ENCODE measurements at regions not wholly inside any gene's neighbourhood (a gene's known extent, or its start where the extent isn't known, plus 50 kb on each side); places are given as distances from the start of the nearest gene placed in this dataset.

GRCh38 chr1:29635501-29636263, 399.4 kb downstream of the PTPRU start:
- Histone ChIP-seq H3K27me3 (no peaks in the 10 kb centered on the region), H3K27ac (no peak overlapping the region), H3K4me3 (replicated peaks in 1 of 3) (no peak overlapping the region), H3K4me1 (no peaks in the 10 kb centered on the region), H3K9me3 (no peaks in the 10 kb centered on the region), H3K36me3 (no peaks in the 10 kb centered on the region)
- intact Hi-C loops (cut with DNase I): no loop called here
- TF ChIP-seq CTCF (IDR thresholded peaks at IDR 0.05) (no peak), POLR2A (IDR thresholded peaks at IDR 0.05) (no peak)
- WGBS, 2 donors: 85 to 91% methylated on average over 9 to 10 of the region's 10 CpGs
- DNase-seq: no peak

- Histone ChIP-seq H3K9me3 (no peaks in the 10 kb centered on the region), H3K4me3 (replicated peaks in 1 of 3) (no peak overlapping the region), H3K4me1 (no peaks in the 10 kb centered on the region), H3K27ac (no peak overlapping the region), H3K27me3 (no peaks in the 10 kb centered on the region), H3K36me3 (no peaks in the 10 kb centered on the region)
- no peak for DNase-seq
- 87% methylated on average over 7 of the region's 7 CpGs for WGBS, 2 donors
- intact Hi-C loops (cut with DNase I): no loop called here
- TF ChIP-seq CTCF (IDR thresholded peaks at IDR 0.05): no peak
- TF ChIP-seq POLR2A (IDR thresholded peaks at IDR 0.05): no peak
Observed at GRCh38 chr1:29634746-29635335, 398.5 kb downstream of the PTPRU start.

GRCh38 chr1:29634324-29634723, 398.0 kb downstream of the PTPRU start:
- TF ChIP-seq CTCF (IDR thresholded peaks at IDR 0.05) (no peak), POLR2A (IDR thresholded peaks at IDR 0.05) (no peak)
- H3K4me3 ChIP-seq (replicated peaks in 1 of 3): no peak overlapping the region
- H3K36me3 ChIP-seq: no peaks in the 10 kb centered on the region
- no peak overlapping the region for H3K27ac ChIP-seq
- WGBS, 2 donors: 61 to 72% methylated on average over 5 of the region's 5 CpGs
- no peaks in the 10 kb centered on the region for H3K9me3 ChIP-seq
- intact Hi-C loops (cut with DNase I): no loop called here
- H3K27me3 ChIP-seq: no peaks in the 10 kb centered on the region
- no peaks in the 10 kb centered on the region for H3K4me1 ChIP-seq
- DNase-seq: no peak

GRCh38 chr1:29633771-29634170, 397.4 kb downstream of the PTPRU start:
- H3K27ac ChIP-seq: no peak overlapping the region
- H3K4me3 ChIP-seq (replicated peaks in 1 of 3): no peak overlapping the region
- no peak for TF ChIP-seq CTCF (IDR thresholded peaks at IDR 0.05)
- TF ChIP-seq POLR2A (IDR thresholded peaks at IDR 0.05): no peak
- no peaks in the 10 kb centered on the region for H3K27me3 ChIP-seq
- H3K9me3 ChIP-seq: no peaks in the 10 kb centered on the region
- 47 to 53% methylated on average over 4 of the region's 4 CpGs for WGBS, 2 donors
- H3K4me1 ChIP-seq: no peaks in the 10 kb centered on the region
- no peak for DNase-seq
- H3K36me3 ChIP-seq: no peaks in the 10 kb centered on the region
- intact Hi-C loops (cut with DNase I): no loop called here

Measured in thyroid gland (tissue), 4 donors.